MV-4-11 (cell line): ENCODE measurements at regions not wholly inside any gene's neighbourhood (a gene's known extent, or its start where the extent isn't known, plus 50 kb on each side); places are given as distances from the start of the nearest gene placed in this dataset.

Source experiments
- DNase-seq: peaks from one replicate; lab custom pipeline; 2025; lab: John Stamatoyannopoulos, UW

GRCh38 chr5:124645396-124645795, 101.0 kb downstream of the ZNF608 start:
- DNase-seq: no peak

- no peak for DNase-seq
Observed at GRCh38 chr5:124644582-124644981, 101.9 kb downstream of the ZNF608 start.

DNA sequence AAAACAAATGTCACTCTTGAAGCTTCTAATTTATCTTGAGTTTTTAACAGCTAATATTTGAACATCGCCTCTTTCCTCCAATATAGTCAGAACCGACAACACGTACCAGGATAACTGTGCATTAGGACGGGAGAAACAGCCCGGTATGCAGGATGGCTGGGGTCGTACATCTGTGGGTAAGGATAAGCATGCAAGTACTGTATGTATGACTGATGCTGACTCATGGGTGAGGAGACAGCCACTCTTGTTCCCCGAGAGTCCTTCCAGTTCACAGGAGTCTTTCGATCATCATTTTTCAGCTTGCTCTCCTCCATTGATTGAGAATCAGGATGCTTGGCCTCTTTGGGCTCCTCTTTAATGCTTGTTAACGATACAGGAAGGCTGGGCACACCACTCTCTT, 102.3 kb downstream of the ZNF608 start:
- DNase-seq: no peak

DNA sequence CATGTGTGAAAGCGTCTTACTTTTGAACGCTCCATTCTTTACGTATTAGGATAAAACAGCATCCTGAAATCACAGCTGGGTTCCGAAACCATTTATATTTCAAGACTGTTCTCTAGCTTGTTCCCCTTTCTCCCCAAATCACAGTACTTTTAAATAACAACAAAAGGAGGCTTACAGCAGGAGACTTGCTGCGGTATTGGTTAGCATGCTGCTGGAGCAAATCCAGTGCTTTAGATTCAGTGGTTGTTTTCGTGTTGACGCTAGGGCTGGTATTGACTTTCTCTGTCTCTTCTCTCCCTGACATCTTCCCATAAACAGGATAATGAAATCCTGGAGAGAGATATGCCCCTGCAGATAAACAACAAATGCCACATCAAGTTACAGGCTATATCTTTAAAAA, 103.1 kb downstream of the ZNF608 start:
- DNase-seq: no peak

DNA sequence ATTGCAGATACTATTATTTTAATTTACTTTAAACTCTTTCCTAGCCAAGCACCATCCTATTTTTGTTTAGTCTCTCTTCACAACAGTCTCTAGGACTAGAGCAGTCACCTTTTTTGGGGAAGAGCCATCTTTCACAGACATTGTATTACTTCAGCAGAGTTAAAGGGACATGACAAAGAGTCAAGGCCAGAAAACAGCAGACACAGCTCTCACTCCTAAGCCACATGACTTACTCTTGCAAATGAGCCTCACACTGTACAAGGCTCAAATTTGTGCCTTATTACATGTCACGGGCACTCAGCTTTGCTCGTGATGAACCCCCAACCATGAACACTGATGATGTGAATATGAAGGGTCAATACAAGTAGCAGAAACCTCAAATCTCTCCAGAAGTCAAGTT, 104.3 kb downstream of the ZNF608 start:
- no peak for DNase-seq

- DNase-seq: no peak
Observed at GRCh38 chr5:124641154-124641792, 105.2 kb downstream of the ZNF608 start.

DNA sequence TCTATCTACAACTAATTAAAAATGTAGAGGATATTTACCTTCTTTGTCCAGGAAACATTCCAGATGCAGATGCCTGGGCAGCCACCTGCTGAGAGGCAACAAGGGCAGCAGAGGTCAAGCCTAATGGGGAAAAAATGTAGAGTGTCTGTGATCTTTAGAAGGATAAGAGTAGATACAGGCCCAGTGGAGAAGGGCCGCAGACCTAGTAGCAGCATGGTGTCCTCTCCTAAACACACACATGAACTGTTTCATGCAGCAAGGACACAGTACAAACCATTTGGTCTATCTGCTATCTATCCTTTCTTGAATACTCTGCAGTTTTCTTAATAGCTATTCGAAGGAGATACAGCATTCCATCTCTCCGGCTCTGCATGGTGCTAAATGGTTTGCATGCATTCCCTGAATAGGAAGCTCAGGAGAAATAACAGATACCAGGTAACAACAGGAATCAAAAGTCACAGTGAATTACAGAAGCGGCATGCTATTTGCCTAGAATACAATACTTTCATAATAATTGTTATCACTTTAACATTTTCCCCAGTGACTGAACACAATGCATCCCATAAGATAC, 107.3 kb downstream of the ZNF608 start:
- no peak for DNase-seq

- no peak for DNase-seq
Observed at GRCh38 chr5:124637011-124637410, 109.4 kb downstream of the ZNF608 start.

DNA sequence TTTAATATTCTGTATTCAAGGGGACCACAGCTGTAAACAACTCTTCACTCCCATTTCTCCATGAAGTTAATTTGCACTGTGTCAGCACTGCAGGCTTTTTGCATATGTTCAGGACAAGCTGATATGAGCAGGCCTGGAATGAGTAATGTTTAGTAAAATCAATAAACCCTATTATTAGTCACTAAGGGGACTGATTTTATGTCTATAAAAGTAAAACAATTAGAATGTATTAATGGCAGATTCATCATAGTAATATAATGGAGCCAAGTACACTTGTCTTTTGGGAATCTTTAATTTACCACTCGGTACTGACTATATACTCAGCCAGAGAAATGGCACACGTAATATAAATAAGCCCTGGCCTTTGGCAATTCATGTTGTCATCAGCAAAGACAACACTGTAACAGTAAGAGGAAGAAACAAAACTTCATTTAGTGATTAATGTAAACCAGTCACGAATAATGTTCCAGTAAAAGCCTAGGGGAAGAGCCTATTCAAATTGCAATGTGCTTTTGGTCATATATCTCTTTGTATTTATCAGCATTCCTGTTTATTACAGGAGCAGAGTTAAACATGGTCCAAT, 111.6 kb downstream of the ZNF608 start:
- no peak for DNase-seq

- no peak for DNase-seq
Observed at GRCh38 chr5:124634228-124634739, 112.2 kb downstream of the ZNF608 start.

- no peak for DNase-seq
Observed at GRCh38 chr5:124633209-124633608, 113.2 kb downstream of the ZNF608 start.

- no peak for DNase-seq
Observed at GRCh38 chr5:124631874-124632550, 114.4 kb downstream of the ZNF608 start.

GRCh38 chr5:124630767-124631704, 115.4 kb downstream of the ZNF608 start:
- no peak for DNase-seq

DNA sequence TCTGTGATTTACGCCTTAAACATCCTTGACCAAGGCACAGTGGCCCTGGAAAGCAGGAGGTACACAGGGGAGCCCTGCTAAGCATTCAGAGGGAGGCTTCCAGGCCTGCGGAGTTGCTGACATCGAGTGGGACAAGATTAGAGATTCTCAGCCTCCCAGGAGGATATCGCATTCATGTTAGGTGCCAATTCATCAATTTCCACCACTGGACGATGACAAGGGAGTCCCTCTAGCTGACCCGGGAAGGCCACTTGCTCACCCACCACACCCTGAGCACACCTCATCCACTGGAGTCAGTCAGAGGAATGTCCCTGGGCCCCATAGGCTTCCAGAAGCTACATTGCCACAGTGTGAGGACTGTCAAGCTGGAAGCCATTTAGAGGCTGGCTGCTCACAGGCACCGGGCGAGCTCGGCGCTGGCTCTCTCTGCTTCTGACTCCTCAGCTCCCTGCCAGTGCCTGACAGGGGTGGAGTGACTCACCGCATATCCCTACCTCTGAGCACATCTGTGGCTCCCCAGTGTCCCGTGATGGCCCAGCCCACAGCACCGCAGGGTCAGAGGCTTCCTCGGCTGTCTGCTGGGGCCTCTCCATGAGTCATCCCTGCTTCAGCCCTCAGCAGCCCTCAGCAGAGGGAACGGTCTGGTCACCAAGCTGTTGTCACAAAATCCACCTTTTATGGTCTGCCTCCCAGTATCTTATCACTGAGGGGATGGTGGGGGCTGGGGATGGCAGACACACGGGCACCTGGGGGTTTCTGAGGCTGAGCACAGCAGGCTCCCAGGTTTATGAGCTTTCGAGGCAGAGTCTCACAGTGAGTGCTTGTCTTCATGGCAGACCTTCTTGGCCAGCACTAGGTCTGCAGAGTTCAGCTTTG, 117.5 kb downstream of the ZNF608 start:
- peak; percentile 94 for DNase-seq

DNA sequence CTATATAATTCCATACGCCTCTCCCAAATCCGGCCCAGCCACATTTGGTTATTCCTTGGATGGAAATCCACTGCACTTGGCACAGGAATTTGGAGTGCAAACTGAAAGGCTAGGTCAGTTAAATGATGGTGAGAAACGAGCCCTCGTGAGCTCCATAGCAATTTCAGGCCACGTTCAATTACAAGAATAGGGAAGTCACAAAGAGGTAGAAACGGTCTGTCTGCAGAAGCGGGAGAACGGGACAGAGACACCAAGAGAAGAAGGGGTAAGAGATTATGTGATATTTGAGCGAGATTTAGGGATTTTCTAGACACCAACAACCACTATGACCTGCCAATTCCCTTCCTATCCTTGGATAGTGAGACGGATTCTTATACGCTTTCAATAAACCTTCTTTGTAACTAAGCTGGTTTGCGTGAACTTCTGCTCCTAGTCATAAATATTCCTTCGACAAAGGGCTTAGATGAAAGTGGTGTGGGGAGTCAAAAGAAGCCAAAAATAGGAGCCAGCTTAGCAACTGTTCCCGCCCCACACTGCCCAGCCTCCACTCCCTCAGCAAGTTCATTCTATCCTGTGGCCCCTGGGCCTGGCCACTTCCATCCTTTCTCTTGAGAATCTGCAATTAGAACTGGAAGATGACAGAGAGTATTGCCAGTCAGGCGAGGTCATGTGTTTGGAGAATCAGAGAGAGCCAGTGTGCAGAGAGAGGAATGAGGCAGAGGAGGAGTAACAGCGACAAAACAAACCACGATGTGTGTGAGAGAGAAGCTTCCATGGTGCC, 118.4 kb downstream of the ZNF608 start:
- DNase-seq: peak; percentile 82

- DNase-seq: no peak
Observed at GRCh38 chr5:124626053-124626452, 120.4 kb downstream of the ZNF608 start.

GRCh38 chr5:124623265-124623664, 123.2 kb downstream of the ZNF608 start:
- no peak for DNase-seq

- no peak for DNase-seq
Observed at GRCh38 chr5:124622851-124623250, 123.6 kb downstream of the ZNF608 start.

DNA sequence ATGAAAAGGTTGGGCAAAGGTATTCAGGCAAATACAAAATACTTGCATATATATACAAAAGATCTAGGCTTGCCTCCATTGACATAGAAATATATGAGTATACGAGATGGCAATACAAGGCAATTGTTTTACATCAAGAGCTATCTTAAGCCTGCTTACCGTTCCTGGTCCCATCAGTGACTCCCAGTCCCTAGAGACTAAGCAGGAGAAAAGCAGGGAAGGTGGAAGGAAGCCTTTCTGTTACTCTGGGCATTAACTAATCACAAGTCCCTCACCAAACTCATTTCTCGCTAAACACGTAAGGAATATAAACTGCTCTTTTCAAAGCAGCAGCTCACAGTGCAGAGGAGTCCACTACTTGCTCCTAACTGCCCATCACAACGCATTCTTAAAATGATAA, 125.2 kb downstream of the ZNF608 start:
- DNase-seq: no peak

- DNase-seq: no peak
Observed at GRCh38 chr5:124620743-124621142, 125.7 kb downstream of the ZNF608 start.
